WTC11 (cell line): ENCODE measurements at regions not wholly inside any gene's neighbourhood (a gene's known extent, or its start where the extent isn't known, plus 50 kb on each side); places are given as distances from the start of the nearest gene placed in this dataset.

ENCODE experiments used
- CREB1 ChIP-seq: sonication (generic); formaldehyde crosslinking; IDR thresholded peaks from 2 replicates; pipeline ENCODE4 v1.8.0; 2023; ENCODE audit warnings: mild to moderate bottlenecking, missing genetic modification reagents
- ETV6 ChIP-seq: sonication (generic); formaldehyde crosslinking; IDR thresholded peaks from 2 replicates; pipeline ENCODE4 v1.8.1; 2022; ENCODE audit warnings: mild to moderate bottlenecking, missing genetic modification reagents
- FOXJ3 ChIP-seq: sonication (generic); formaldehyde crosslinking; IDR thresholded peaks from 2 replicates; pipeline ENCODE4 v1.9.0; 2021; ENCODE audit warnings: missing genetic modification reagents, mild to moderate bottlenecking, borderline replicate concordance
- FOXP1 ChIP-seq: sonication (generic); formaldehyde crosslinking; IDR thresholded peaks from 2 replicates; pipeline ENCODE4 v1.8.0; 2022; ENCODE audit warnings: missing genetic modification reagents, mild to moderate bottlenecking, moderate library complexity, borderline replicate concordance
- KAT7 ChIP-seq: sonication (generic); formaldehyde crosslinking; IDR thresholded peaks from 2 replicates; pipeline ENCODE4 v1.8.1; 2023; ENCODE audit warnings: missing genetic modification reagents, mild to moderate bottlenecking, borderline replicate concordance
- NFE2L1 ChIP-seq: sonication (generic); formaldehyde crosslinking; IDR thresholded peaks from 2 replicates; pipeline ENCODE4 v1.8.1; 2023; ENCODE audit warnings: missing genetic modification reagents
- NR2C2 ChIP-seq: sonication (generic); formaldehyde crosslinking; IDR thresholded peaks from 2 replicates; pipeline ENCODE4 v1.8.0; 2022; ENCODE audit warnings: mild to moderate bottlenecking, missing genetic modification reagents
- SMAD3 ChIP-seq: sonication (generic); formaldehyde crosslinking; IDR thresholded peaks from 2 replicates; pipeline ENCODE4 v1.8.0; 2022; ENCODE audit warnings: missing genetic modification reagents, mild to moderate bottlenecking, borderline replicate concordance
- SP1 ChIP-seq: sonication (generic); formaldehyde crosslinking; conservative IDR thresholded peaks from 2 replicates; pipeline ENCODE4 v1.8.1; 2022; ENCODE audit warnings: missing genetic modification reagents
- TCF7 ChIP-seq: sonication (generic); formaldehyde crosslinking; IDR thresholded peaks from 2 replicates; pipeline ENCODE4 v1.8.0; 2022; ENCODE audit warnings: mild to moderate bottlenecking, low read depth, missing genetic modification reagents, moderate library complexity
- TF ChIP-seq, protein P1 (sequence below): fragments of 200-600 bp; IDR thresholded peaks from 2 replicates; pipeline ENCODE4 v1.8.0; 2022; ENCODE audit warnings: antibody characterized with exemption
- TF ChIP-seq, protein P2 (sequence below): sonication (generic); formaldehyde crosslinking; conservative IDR thresholded peaks from 2 replicates; pipeline ENCODE4 v1.8.1; 2022; ENCODE audit warnings: mild to moderate bottlenecking, missing genetic modification reagents
- TF ChIP-seq, protein P3 (sequence below): sonication (generic); formaldehyde crosslinking; IDR thresholded peaks from 2 replicates; pipeline ENCODE4 v1.8.1; 2023; ENCODE audit warnings: mild to moderate bottlenecking, missing genetic modification reagents, borderline replicate concordance

DNA sequence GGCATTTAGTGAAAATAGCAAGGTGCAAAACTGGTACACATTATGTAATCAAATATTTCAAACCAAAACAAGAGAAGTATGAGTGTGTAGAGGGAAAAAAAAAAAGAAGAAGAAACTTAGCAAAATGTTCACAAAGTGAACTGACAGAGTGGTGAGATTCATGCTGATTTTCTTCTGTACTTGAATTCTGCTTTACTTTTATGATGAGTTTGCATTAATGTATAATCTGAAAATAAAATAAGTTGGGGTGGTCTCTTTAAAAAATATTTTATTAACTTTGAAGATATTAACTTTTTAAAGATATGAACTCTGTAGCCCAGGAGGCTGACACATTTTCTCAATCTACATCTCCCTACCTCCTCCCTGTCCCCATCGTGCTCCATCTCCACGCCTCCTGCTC is 185.1 kb downstream of the QDPR start:
- TF ChIP-seq, protein P1, sequence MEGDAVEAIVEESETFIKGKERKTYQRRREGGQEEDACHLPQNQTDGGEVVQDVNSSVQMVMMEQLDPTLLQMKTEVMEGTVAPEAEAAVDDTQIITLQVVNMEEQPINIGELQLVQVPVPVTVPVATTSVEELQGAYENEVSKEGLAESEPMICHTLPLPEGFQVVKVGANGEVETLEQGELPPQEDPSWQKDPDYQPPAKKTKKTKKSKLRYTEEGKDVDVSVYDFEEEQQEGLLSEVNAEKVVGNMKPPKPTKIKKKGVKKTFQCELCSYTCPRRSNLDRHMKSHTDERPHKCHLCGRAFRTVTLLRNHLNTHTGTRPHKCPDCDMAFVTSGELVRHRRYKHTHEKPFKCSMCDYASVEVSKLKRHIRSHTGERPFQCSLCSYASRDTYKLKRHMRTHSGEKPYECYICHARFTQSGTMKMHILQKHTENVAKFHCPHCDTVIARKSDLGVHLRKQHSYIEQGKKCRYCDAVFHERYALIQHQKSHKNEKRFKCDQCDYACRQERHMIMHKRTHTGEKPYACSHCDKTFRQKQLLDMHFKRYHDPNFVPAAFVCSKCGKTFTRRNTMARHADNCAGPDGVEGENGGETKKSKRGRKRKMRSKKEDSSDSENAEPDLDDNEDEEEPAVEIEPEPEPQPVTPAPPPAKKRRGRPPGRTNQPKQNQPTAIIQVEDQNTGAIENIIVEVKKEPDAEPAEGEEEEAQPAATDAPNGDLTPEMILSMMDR, result no peak
- TF ChIP-seq SP1 (CRISPR knock-in tag) (no peak), NFE2L1 (CRISPR knock-in tag) (no peak), FOXJ3 (no peak), ETV6 (CRISPR knock-in tag) (no peak), CREB1 (CRISPR knock-in tag) (no peak), FOXP1 (CRISPR knock-in tag) (no peak), NR2C2 (CRISPR knock-in tag) (no peak), KAT7 (CRISPR knock-in tag) (no peak), TCF7 (CRISPR knock-in tag) (no peak), SMAD3 (CRISPR knock-in tag) (no peak)
- TF ChIP-seq, protein P2, sequence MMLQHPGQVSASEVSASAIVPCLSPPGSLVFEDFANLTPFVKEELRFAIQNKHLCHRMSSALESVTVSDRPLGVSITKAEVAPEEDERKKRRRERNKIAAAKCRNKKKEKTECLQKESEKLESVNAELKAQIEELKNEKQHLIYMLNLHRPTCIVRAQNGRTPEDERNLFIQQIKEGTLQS (CRISPR knock-in tag), result no peak
- TF ChIP-seq, protein P3, sequence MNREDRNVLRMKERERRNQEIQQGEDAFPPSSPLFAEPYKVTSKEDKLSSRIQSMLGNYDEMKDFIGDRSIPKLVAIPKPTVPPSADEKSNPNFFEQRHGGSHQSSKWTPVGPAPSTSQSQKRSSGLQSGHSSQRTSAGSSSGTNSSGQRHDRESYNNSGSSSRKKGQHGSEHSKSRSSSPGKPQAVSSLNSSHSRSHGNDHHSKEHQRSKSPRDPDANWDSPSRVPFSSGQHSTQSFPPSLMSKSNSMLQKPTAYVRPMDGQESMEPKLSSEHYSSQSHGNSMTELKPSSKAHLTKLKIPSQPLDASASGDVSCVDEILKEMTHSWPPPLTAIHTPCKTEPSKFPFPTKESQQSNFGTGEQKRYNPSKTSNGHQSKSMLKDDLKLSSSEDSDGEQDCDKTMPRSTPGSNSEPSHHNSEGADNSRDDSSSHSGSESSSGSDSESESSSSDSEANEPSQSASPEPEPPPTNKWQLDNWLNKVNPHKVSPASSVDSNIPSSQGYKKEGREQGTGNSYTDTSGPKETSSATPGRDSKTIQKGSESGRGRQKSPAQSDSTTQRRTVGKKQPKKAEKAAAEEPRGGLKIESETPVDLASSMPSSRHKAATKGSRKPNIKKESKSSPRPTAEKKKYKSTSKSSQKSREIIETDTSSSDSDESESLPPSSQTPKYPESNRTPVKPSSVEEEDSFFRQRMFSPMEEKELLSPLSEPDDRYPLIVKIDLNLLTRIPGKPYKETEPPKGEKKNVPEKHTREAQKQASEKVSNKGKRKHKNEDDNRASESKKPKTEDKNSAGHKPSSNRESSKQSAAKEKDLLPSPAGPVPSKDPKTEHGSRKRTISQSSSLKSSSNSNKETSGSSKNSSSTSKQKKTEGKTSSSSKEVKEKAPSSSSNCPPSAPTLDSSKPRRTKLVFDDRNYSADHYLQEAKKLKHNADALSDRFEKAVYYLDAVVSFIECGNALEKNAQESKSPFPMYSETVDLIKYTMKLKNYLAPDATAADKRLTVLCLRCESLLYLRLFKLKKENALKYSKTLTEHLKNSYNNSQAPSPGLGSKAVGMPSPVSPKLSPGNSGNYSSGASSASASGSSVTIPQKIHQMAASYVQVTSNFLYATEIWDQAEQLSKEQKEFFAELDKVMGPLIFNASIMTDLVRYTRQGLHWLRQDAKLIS (CRISPR knock-in tag), result no peak
